Kasumi-1 (cell line): ENCODE measurements at regions not wholly inside any gene's neighbourhood (a gene's known extent, or its start where the extent isn't known, plus 50 kb on each side); places are given as distances from the start of the nearest gene placed in this dataset.

Source experiments
- DNase-seq, 2 experiments: peaks; one replicate each; lab custom pipeline; 2025; lab: John Stamatoyannopoulos, UW

DNA sequence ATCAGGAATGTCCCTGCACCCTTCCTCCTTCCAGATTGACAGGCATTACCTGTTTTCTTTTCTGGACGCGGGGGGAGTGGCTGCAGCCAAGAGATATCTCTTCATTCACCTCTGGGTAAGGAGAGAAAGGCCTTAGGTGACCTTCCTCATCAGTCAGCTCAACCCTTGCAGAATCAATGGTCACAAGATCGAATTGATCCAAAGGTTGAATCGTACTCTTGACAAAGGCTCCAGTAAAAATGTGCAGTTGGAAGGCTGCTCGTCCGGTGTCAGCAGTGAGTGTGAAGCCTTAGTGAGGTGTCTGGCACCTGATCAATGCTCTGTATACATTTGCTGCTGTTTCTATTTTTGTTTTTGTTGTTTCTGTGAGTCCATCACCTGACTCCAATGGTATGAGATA lies 282.6 kb upstream of the AJAP1 start:
- no peak for DNase-seq

GRCh38 chr1:4375812-4376211 lies 278.6 kb upstream of the AJAP1 start:
- DNase-seq = no peak

- DNase-seq = no peak
These were observed 274.8 kb upstream of the AJAP1 start for GRCh38 chr1:4379451-4380175.

DNA sequence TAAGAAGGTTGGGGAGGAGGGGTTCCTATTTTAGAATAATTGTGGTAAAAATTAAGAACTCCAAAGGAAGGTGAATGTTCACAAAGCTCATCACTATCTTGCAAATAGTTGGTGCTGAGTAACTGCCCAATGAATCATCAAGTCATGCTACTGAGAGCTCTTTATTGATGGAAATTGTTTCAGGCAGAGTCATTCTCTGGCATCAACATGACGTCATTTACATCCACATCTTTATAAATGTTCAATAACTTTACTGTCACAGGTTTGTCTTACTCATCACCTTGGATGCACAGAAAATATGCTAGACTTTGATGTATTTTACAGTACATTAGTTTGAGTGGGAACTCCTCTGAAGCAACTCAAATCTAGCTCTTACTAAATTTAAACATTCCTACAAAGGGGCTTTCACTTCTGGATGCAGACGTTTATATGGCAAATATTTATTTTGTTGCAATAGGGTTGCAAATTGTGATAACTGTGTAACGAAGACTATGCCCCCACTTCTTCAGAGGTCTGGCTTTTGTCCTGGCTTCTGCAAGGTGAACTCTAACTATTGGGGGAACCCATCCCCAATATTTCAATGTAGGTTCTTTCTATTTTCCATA lies 273.7 kb upstream of the AJAP1 start:
- no peak for DNase-seq

- no peak for DNase-seq
These were observed 261.2 kb upstream of the AJAP1 start for GRCh38 chr1:4393191-4393590.

DNA sequence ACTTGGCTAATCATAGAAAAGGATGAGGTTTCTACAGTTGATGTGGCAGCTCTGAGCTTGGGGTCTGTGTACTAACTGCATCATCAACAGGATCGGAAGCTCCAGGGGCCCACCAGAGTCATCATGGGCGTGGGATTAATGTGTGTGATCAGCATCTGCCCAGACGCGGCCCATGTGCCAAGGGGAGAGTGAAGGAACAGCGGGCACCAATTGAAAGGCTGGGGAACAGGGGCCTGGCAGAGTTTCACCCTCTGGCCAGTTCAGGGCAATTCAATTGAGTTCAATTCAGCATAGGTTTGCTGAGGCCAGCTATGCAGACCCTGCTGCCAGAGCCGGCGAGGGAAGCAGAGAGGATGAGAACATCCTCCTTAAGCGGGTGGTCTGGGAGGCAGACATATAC lies 260.0 kb upstream of the AJAP1 start:
- DNase-seq = no peak

DNA sequence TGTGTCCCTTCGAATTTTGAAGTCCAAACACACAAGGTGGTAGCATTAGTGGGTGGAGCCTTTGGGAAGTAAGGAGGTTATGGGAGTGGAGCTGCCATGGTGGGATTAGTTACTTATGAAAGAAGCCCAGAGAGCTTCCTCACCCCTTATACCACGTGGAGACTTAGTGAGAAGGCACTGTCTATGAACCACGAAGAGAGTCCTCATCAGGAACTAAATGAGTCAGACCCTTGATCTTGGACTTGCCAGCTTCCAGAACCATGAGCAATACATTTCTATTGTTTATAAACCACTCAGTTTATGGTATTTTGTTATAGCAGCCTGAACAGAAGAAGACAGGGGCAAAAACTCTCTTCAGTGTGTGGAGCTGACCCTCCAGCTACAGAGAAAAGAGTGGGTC lies 259.3 kb upstream of the AJAP1 start:
- no peak for DNase-seq

DNA sequence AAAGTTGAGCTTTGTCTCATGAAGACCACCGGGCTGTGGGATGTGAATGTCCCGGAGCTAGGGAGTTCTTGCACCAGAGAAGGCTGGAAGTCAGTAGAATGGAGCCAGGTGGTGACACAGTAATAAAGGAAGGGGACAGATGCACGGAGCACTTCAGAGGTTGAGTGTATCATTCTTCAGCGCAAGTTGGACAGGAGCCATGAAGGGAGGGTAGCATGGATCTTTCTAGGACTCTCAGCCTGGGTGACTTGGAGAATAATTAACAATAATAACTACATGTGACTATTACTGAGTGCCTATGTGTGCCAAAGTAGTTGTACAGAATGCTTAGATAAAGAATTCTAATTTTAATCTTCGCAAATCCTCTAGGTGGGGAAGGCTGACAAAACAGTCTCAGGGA lies 258.7 kb upstream of the AJAP1 start:
- DNase-seq = no peak

- DNase-seq = no peak
These were observed 257.9 kb upstream of the AJAP1 start for GRCh38 chr1:4396551-4396950.

DNA sequence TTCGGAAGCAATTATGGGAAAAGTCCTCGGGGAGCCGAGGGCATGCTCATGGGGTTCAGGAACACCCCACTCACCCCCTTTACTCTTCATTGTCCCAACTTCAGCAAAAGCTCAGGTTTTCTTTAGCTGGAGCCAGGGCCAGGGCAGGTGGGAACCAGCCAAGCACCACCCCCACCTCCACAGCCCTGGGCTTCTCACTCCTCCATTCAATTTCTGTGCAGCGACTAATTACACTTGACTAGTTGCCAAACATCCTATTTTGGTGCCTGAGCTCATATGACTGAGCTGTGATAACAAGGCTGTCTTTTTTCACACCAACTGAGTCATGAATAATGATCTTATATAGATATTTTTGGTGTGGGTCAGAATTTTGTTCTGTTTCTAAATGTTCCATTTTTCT lies 257.2 kb upstream of the AJAP1 start:
- no peak for DNase-seq

DNA sequence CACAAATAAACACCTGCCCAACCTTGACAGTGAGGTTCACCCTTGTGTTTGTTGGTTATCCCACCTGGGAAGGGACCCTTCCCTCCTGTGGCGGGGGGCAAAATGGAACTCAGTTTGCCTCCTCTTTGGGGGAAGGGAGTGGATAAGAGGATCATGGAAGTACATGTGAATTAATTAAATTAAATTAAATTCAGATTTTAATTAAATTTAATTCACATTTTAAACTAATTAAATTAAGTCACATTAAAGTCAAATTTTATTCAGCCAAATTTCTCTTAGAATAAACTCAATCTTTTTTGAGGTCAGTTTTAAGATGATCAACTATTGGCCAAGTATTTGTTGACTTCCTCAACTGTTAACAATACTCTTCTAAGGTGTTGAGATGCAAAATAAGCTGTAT lies 252.4 kb upstream of the AJAP1 start:
- no peak for DNase-seq

- no peak for DNase-seq
These were observed 249.4 kb upstream of the AJAP1 start for GRCh38 chr1:4404854-4405590.

GRCh38 chr1:4407851-4408250 lies 246.6 kb upstream of the AJAP1 start:
- no peak for DNase-seq

GRCh38 chr1:4408380-4408779 lies 246.0 kb upstream of the AJAP1 start:
- DNase-seq = no peak

GRCh38 chr1:4411862-4412261 lies 242.5 kb upstream of the AJAP1 start:
- no peak for DNase-seq

- no peak for DNase-seq
These were observed 238.9 kb upstream of the AJAP1 start for GRCh38 chr1:4415476-4415875.

DNA sequence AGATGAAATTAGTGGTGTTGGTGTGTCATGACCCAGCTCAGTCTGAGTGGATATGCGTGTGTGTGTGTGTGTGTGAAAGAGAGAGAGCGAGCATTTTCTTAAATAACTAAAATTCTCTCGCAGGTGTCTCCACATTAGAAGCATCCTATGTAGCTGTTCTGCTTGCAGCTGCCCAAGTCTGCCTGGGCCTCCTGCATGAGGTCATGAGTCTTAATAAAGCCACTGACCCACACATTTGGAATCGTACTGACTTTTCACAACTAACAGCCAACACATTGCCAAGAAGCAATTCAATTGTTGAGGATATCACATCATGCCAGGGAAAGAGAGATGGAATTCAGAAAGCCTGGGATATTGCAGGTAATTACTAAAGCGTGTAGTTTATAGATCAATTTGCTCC lies 238.2 kb upstream of the AJAP1 start:
- no peak for DNase-seq

DNA sequence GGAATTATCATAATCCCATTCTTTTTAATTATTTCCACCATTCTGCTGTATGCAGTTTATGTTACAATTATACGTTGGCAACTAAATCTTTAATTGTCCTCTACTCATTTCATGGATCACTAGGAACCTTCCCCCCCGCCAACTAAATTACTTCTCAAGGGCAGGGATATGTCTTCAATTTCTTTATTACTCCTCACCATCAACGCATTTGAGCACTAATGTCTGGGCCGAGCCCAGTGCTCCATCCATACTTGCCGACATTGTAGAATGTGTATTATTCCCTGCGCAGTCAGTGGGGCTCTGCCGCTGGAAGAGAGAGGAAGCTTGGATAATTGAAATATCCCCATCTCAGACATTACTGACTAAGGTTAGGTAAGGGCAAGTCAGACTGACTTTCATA lies 236.4 kb upstream of the AJAP1 start:
- DNase-seq = no peak

GRCh38 chr1:4421986-4422385 lies 232.4 kb upstream of the AJAP1 start:
- no peak for DNase-seq

GRCh38 chr1:4422504-4423289 lies 231.7 kb upstream of the AJAP1 start:
- no peak for DNase-seq

DNA sequence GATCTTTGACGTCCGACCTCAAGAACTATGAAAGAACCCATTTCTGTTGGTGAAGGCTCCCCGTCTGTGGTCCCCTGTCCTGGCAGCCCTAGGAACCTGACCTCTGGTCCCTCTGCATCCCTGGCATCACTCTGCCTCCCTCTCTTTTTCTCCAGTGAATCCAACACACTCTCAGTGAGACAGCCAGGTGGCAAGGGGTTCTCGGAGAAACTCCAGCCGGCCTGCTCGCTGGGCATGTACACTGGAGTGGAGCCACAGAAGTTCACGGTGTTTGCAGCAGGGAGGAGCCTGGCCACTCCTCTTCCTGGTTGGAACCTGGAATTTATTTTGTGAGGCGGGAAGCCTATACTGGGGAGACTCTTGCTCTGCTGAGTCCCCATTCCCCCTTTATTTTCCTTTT lies 230.2 kb upstream of the AJAP1 start:
- no peak for DNase-seq

- DNase-seq = no peak
These were observed 229.6 kb upstream of the AJAP1 start for GRCh38 chr1:4424766-4425165.

DNA sequence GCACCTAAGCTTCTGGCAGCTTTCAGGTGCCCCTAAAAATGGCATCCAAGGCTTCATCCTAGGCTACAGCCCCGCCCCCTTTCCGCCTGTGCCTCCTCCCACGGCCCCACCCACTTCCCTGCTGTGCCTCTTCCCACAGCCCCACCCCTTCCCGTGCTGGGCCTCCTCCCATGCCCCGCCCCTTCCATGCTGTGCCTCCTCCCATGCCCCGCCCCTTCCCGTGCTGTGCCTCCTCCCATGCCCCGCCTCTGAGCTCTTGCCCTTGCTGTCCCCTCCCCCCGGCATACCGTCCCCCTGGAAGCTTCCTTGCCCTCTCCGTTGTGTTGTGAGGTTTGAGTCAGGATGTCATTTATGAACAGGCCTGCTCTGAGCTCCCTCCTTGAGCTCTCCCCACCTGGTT lies 228.5 kb upstream of the AJAP1 start:
- no peak for DNase-seq
